NCI-H2081 (cell line): ENCODE measurements at regions not wholly inside any gene's neighbourhood (a gene's known extent, or its start where the extent isn't known, plus 50 kb on each side); places are given as distances from the start of the nearest gene placed in this dataset.
"Not testable (repeated sequence)": the region's sequence is repeated elsewhere in the genome, so short reads cannot be mapped to it uniquely, and the experiment has no call there.

Source experiments
- DNase-seq, 2 experiments: peaks; one replicate each; lab custom pipeline; 2025; lab: John Stamatoyannopoulos, UW

DNA sequence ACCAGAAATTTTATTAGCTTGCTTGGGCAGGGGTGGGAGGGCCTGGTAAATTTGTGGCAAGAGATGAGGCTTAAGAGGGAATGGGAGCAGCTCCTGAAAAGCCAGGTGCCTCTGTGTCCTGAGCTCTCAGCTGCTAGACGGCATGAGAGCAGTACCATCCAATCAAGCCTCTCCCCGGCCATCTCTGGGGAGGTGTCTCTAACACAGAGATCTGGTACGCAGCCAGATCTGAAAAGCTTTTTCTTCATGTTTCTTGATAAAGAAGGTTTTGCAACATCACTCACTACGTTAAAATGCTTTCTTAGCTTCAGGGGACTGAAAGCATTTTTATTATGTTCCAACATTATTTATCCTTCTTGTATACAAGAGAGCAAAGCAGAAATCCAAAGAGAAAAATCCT, 488.2 kb downstream of the RBFOX1 start:
- no peak for DNase-seq

DNA sequence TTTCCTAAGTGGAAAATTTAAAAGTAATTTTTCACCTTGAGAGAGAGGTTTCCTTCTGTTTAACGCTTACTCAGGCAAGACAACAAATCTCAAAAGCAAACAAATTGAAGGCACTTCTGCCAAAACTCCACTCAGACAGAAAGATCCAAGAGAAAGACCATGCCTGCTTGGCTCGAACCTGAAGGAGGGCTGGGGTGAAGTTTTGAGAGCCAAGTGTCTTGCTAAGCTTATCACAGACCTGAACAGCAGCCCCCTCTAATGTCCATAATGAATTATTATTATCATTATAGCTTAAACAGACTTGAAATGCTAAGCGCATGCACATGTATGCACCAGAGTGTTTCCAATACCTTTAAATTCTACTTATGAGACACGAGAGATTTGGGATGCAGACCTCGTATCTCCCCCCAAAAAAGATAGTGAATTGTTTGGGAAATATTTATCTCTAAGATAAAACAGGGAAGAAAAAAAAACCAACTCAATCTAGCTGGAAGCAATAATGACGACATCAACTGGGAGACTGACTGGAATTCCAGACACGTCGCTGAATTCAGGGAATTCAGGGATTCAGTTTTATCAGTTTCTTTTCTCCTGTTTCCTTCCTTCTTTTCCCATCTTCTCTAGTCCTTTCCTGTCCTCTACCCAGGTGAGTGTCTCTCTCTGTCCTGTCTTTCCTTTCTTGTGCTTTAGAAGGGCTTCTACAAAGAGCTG, 473.2 kb downstream of the RBFOX1 start:
- DNase-seq: peak in 1 of 2 experiments; percentile 24

DNA sequence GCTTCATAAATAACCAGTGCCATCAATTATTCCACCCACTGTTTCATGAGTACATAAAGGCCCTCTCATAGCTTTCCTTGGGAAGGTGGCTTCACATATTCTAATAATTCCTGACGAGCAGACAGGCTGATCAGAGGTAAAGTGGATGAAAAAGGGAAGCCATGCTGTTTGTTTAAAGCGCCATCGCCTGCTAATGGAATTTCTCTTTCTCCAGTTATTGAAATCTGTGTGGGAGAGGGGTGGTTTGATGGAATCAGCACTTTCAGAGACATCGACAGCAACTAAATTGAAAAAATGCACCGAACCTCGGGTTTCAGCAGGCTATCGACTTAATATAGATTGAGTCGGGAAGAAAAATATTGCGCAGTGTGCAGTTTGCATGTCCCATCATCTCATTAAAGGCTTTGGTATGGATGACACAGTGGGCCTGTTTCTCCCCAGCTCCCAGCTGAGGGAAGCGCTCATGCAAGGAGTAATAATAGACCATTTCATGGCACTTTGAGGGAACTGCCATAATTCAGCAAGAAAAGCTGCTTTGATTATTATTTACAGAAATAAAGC, 472.1 kb downstream of the RBFOX1 start:
- no peak for DNase-seq

DNA sequence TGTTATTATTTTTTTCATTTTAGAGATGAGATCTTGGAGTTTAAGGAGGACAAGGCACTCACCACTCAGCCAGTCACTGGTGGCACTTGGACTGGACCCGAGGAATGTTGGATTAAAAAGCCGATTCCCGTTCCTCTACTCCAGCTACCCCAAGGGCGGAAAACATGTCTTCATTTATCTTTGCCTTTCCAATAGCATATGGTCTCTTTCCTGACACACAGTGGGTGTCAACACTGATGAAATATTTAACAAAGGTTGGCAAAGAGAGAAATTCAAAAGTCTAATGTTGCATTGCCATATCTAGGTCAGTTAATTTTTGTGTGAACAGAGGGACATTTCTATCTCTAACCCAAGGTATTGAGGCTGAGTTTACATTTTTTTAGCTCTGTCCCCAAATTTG, 459.7 kb downstream of the RBFOX1 start:
- DNase-seq: no peak

DNA sequence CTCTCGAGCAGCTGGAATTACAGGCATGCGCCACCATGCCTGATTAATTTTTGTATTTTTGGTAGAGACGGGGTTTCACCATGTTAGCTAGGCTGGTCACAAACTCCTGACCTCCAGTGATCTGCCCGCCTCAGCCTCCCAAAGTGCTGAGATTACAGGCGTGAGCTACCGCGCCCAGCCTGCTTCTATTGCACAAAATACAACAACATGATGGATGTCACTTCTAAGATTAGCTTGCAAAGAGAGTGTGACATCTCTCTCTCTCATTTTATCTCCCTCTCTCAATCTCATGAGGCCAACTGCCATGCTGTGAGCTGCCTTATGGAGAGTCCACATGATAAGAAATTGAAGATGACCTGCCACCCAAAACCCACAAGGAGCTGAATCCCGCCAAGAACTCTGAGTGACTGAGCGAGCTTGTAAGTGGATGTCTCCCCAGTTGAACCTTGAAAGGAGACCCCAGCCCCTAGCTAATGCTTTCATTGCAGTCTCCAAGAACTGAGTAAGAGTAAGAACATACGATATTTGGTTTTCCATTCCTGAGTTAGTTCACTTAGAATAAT, 458.5 kb downstream of the RBFOX1 start:
- no peak for DNase-seq

DNA sequence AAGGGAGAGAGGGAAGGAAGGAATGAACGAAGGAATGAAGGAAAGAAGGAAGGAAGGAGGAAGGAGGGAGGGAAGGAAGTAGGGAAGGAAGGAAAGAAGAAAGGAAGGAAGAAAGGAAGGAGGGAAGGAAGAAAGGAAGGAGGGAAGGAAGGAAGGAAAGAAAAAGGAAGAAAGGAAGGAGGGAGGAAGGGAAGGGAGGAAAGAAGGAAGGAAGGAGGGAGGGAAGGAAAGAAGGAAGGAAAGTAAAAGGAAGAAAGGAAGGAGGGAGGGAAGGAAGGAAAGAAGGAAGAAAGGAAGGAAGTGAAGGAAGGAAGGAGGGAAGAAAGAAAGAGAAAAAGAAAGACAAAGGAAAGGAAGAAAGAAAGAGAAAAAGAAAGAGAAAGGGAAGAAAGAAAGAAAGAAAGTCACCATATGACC, 442.4 kb downstream of the RBFOX1 start:
- no peak for DNase-seq

DNA sequence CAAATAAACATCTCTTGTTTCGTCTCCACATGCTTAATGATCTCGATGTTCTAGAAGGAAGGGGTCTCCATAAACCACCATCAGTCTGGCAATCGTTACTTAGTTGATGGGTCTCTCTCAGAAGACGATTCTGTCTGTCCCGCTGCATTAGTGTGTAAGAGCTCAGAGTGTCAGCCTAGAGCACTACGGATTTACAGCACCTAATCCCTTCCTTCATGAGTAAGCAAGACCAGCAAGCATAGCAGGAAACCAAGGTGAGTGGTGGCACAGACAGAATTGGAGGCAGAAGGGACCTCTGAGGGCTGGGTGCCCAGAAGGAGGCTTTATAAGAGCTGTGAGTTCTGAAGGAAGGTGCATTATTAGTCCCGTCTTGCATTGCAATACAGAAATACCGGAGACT, 440.1 kb downstream of the RBFOX1 start:
- DNase-seq: no peak

DNA sequence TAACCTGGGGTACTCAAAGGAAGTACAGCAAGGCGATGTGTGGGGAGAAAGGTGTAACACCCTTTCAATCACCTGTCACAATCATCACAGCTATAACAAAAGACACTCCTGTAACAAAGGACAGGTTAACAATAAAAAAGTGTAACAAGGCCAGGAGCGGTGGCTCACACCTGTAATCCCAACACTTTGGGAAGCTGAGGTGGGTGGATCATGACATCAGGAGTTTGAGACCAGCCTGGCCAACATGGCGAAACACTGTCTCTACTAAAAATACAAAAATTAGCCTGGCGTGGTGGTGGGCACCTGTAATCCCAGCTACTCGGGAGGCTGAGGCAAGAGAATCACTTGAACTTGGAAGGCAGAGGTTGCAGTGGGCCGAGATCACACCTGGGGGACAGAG, 436.4 kb downstream of the RBFOX1 start:
- not testable (repeated sequence) for DNase-seq

DNA sequence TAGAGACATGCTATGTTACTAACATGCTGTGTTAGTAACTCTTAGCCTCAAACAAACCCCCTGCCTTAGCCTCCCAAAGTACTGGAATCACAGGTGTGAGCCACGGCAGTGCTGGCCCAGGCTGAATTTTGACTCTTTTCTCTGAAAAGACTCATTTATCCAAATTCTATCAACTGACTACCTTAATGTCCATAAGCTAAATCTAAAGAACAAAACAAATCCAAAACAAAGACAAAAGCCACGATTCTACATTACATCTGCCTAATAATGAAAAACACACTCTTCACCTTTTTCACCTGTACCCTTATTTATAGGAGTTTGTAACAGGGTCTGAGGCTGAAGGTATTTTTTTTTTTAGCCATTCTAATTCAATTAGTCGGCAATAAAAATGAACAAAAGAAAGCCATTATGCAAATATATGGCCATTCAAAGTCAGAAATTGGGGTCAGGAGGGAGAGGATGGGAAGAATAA, 432.5 kb downstream of the RBFOX1 start:
- no peak for DNase-seq

DNA sequence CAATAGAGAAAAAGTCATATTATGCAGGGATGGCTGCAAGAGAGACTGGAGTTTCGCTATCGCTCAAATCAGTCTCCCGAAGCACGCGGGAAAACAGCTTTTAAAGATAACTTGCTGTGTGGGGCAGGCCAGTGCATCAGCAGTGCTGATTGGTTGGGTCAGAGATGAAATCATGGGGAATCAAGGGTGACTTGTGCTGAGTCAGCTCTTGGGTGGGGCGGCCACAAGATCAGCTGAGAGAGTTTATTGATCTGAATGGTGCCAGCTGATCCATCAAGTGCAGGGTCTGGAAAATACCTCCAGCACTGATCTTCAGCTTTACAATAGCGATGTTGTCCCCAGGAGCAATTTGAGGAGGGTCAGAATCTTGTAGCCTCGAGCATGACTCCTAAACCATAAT, 430.5 kb downstream of the RBFOX1 start:
- no peak for DNase-seq
